Testis (tissue), 2 donors: ENCODE measurements at regions not wholly inside any gene's neighbourhood (a gene's known extent, or its start where the extent isn't known, plus 50 kb on each side); places are given as distances from the start of the nearest gene placed in this dataset.

Experiments used
- DNase-seq: peaks from one replicate; pipeline ENCODE4 v3.0.0-alpha.2; 2019
- H3K27ac ChIP-seq, 2 donors: fragments of 200-600 bp; sonication (generic); one replicate each; pipeline ENCODE4 v1.5.1; 2019
- H3K27me3 ChIP-seq: fragments of 200-600 bp; sonication (generic); one replicate; pipeline ENCODE4 v1.5.1; 2019
- H3K36me3 ChIP-seq: fragments of 200-600 bp; sonication (generic); one replicate; pipeline ENCODE4 v1.5.1; 2017; ENCODE audit warnings: low read depth; ENCODE audit errors: missing control alignments
- H3K4me1 ChIP-seq: fragments of 200-600 bp; sonication (generic); one replicate; pipeline ENCODE4 v1.5.1; 2019
- H3K4me3 ChIP-seq, 2 donors: fragments of 200-600 bp; sonication (generic); one replicate each; pipeline ENCODE4 v1.5.1; 2017 to 2019
- H3K9me3 ChIP-seq: fragments of 200-600 bp; sonication (generic); one replicate; pipeline ENCODE4 v1.5.1; 2017
- POLR2A ChIP-seq: fragments of 450-650 bp; IDR thresholded peaks from one replicate; pipeline ENCODE4 v1.6.1; 2017; ENCODE audit warnings: antibody characterized with exemption, mild to moderate bottlenecking, moderate library complexity
- WGBS, 2 donors: methylation state at CpG; one replicate each; pipeline ENCODE4 v1.1.5; 2018; 5-methylcytosine and 5-hydroxymethylcytosine counted together
- intact Hi-C: fragments of 100-400 bp; cut with DNase I; formaldehyde crosslinking; loops from one replicate; pipeline ENCODE4 v1.15.1; 2023; ENCODE audit warnings: low total_unique reads
- TF ChIP-seq, protein P1 (sequence below), 3 experiments: fragments of 450-650 bp in 2 of 3; fragments of 200-600 bp in 1 of 3; sonication (generic) in 1 of 3; IDR thresholded peaks; one replicate each; pipeline ENCODE4 v1.5.1; 2016 to 2019; ENCODE audit warnings: antibody characterized with exemption in 3 of 3, mild to moderate bottlenecking in 2 of 3, moderate library complexity in 1 of 3

- Histone ChIP-seq H3K27ac (no peak overlapping the region), H3K4me1 (no peaks in the 10 kb centered on the region), H3K27me3 (no peaks in the 10 kb centered on the region), H3K4me3 (no peak overlapping the region), H3K9me3 (no peaks in the 10 kb centered on the region), H3K36me3 (no peaks in the 10 kb centered on the region)
- 92 to 95% methylated on average over 4 of the region's 4 CpGs for WGBS, 2 donors
- TF ChIP-seq, protein P1, sequence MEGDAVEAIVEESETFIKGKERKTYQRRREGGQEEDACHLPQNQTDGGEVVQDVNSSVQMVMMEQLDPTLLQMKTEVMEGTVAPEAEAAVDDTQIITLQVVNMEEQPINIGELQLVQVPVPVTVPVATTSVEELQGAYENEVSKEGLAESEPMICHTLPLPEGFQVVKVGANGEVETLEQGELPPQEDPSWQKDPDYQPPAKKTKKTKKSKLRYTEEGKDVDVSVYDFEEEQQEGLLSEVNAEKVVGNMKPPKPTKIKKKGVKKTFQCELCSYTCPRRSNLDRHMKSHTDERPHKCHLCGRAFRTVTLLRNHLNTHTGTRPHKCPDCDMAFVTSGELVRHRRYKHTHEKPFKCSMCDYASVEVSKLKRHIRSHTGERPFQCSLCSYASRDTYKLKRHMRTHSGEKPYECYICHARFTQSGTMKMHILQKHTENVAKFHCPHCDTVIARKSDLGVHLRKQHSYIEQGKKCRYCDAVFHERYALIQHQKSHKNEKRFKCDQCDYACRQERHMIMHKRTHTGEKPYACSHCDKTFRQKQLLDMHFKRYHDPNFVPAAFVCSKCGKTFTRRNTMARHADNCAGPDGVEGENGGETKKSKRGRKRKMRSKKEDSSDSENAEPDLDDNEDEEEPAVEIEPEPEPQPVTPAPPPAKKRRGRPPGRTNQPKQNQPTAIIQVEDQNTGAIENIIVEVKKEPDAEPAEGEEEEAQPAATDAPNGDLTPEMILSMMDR (IDR thresholded peaks at IDR 0.05) = no peak
- no peak for TF ChIP-seq POLR2A
- no peak for DNase-seq
- intact Hi-C loops = no loop called here
Observed at GRCh38 chr5:58149746-58150145, 310.1 kb downstream of the PLK2 start.

- Histone ChIP-seq H3K9me3 (no peaks in the 10 kb centered on the region), H3K27ac (no peak overlapping the region), H3K36me3 (no peaks in the 10 kb centered on the region), H3K4me3 (no peak overlapping the region), H3K4me1 (no peaks in the 10 kb centered on the region), H3K27me3 (no peaks in the 10 kb centered on the region)
- DNase-seq = no peak
- intact Hi-C loops = no loop called here
- no peak for TF ChIP-seq POLR2A
- TF ChIP-seq, protein P1 (IDR thresholded peaks at IDR 0.05) = no peak
- 88 to 91% methylated on average over 3 of the region's 3 CpGs for WGBS, 2 donors
Observed at GRCh38 chr5:58149345-58149744, 310.5 kb downstream of the PLK2 start.

DNA sequence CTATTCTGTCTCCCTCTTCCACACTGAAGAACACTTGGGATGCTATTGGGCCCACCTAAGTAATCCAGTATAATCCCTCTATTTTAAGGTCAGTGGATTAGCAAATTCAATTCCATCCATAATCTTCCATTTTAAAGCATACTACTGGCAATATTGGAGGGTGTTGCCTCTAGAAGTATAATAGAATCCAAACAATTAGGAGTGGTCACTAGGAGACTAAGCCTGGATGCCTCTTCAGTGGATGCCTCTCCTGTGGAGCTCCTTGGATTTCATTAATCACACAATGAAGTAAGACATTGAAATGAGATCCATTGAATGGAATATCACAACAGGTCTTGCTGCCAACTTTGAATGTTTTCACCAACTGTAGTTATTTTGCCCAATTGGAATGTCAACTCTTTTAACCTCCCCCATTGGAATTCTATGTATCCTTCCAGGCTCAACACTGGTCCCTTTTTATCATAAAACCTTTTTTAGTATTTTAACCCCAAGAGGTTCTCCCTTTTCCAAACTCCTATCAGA lies 311.6 kb downstream of the PLK2 start:
- Histone ChIP-seq H3K27ac (no peak overlapping the region), H3K4me1 (no peaks in the 10 kb centered on the region), H3K27me3 (no peaks in the 10 kb centered on the region)

GRCh38 chr5:58145397-58145934 lies 314.4 kb downstream of the PLK2 start:
- H3K9me3 ChIP-seq = no peaks in the 10 kb centered on the region
- intact Hi-C loops = no loop called here
- no peak overlapping the region for H3K27ac ChIP-seq
- H3K36me3 ChIP-seq = no peaks in the 10 kb centered on the region
- no peak for TF ChIP-seq POLR2A
- TF ChIP-seq, protein P1 (IDR thresholded peaks at IDR 0.05) = no peak
- DNase-seq = no peak
- 89 to 97% methylated on average over 11 of the region's 11 CpGs for WGBS, 2 donors
- H3K4me1 ChIP-seq = no peaks in the 10 kb centered on the region
- H3K4me3 ChIP-seq = no peak overlapping the region
- no peaks in the 10 kb centered on the region for H3K27me3 ChIP-seq

More for the DNA sequence above, 311.6 kb downstream of the PLK2 start:
- intact Hi-C loops = no loop called here
- no peak for DNase-seq
- no peaks in the 10 kb centered on the region for H3K9me3 ChIP-seq
- no peak for TF ChIP-seq POLR2A
- TF ChIP-seq, protein P1 (IDR thresholded peaks at IDR 0.05) = no peak
- H3K4me3 ChIP-seq = no peak overlapping the region
- no peaks in the 10 kb centered on the region for H3K36me3 ChIP-seq

DNA sequence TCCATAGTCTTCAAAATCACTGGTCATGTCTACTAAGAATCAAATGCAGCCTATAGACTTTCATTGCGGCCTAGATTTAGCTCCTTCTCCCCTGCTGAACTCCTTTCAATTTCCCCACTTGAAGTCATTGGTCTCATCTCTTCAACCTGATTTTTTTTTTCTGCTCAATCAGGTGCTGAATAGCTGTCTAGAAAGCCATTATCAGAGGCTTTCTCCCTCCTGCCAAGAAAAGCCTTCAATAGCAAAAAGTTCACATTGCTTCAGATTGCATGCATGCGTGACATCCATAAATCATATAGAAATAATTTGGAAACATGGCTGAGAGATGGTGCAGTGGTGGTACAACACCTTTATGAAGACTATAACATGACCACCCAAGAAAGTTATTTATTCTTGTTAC lies 316.2 kb downstream of the PLK2 start:
- 95 to 97% methylated on average over 2 of the region's 2 CpGs for WGBS, 2 donors
- no peak overlapping the region for H3K27ac ChIP-seq
- no peaks in the 10 kb centered on the region for H3K9me3 ChIP-seq
- H3K27me3 ChIP-seq = no peaks in the 10 kb centered on the region
- intact Hi-C loops = no loop called here
- DNase-seq = no peak
- no peak overlapping the region for H3K4me3 ChIP-seq
- no peaks in the 10 kb centered on the region for H3K4me1 ChIP-seq
- no peak for TF ChIP-seq POLR2A
- TF ChIP-seq, protein P1 (IDR thresholded peaks at IDR 0.05) = no peak
- no peaks in the 10 kb centered on the region for H3K36me3 ChIP-seq
